ENCODE measurements at regions not wholly inside any gene's neighbourhood (a gene's known extent, or its start where the extent isn't known, plus 50 kb on each side); places are given as distances from the start of the nearest gene placed in this dataset.
"Not testable (repeated sequence)": the region's sequence is repeated elsewhere in the genome, so short reads cannot be mapped to it uniquely, and the experiment has no call there.

DNA sequence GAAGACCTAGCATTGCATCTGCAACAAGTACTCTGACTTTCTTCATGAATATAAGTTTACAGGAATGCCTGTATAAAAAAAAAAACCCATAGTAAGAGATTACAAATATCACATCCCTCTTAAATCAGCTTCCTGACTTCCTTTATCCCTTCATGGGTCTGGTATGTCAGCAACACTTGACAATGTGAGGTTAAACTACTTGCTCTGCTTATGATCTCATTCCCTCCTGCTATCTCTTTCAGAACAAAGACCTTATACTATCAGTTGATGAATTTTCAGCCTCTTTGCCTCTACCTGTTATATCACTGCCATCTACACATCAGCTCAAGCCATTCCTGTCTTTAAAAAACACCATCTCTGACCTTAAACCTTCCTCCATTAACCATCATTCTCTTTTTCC, 130.9 kb upstream of the SAMSN1 start:
- no peak for DNase-seq

- DNase-seq: peak; percentile 59
Measured at GRCh38 chr21:14675774-14676530, 129.8 kb upstream of the SAMSN1 start.

GRCh38 chr21:14673649-14674048, 127.5 kb upstream of the SAMSN1 start:
- DNase-seq: no peak

GRCh38 chr21:14672466-14672865, 126.4 kb upstream of the SAMSN1 start:
- no peak for DNase-seq

GRCh38 chr21:14670409-14670808, 124.3 kb upstream of the SAMSN1 start:
- DNase-seq: no peak

- not testable (repeated sequence) for DNase-seq
Measured at GRCh38 chr21:14669092-14669491, 123.0 kb upstream of the SAMSN1 start.

- DNase-seq: no peak
Measured at GRCh38 chr21:14657241-14658008, 111.3 kb upstream of the SAMSN1 start.

- DNase-seq: no peak
Measured at GRCh38 chr21:14646893-14647292, 100.8 kb upstream of the SAMSN1 start.

- no peak for DNase-seq
Measured at GRCh38 chr21:14645702-14646101, 99.6 kb upstream of the SAMSN1 start.

GRCh38 chr21:14632359-14632758, 86.2 kb upstream of the SAMSN1 start:
- no peak for DNase-seq

DNA sequence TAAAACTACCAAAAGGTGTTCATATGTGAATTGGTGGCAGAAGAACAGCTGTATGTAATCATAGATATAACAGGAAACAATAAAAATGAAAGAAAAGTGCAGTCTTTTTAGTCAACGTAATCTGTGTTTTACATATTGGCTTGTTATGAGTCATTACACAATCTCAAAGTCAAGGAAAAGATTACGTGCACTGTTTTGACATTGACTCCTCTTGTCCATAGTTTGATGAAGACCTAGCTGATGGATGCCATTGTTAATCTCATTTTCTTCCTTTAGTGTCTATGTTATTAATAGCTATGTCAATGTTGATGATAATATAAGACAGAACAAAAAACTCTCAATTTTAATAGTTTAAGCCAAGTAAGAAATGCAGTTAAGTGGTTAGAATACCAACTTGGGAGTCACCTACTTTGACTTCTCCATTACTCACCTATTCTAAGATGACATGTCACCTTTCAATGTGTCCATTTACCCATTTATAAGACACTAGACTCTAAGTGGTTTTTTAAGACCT, 84.5 kb upstream of the SAMSN1 start:
- no peak for DNase-seq

DNA sequence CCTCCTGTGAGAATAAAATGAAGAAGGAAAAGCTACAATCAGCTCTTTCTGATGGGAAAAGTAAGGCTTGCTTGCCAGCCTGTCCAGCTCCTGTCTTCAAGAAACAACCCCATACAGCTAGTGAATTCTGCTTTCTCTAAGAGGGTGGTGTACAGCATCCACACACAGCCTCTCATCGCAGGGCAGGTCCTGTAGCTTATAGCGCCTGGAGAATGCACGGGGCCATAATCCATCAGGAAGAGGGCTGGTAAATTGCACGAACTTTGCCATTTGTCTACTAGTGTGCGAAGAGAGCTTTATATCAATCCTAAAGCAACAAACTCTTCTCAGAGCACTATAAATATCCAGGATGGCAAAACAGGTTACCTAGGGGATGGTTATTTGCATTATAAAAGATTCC, 83.3 kb upstream of the SAMSN1 start:
- DNase-seq: no peak

DNA sequence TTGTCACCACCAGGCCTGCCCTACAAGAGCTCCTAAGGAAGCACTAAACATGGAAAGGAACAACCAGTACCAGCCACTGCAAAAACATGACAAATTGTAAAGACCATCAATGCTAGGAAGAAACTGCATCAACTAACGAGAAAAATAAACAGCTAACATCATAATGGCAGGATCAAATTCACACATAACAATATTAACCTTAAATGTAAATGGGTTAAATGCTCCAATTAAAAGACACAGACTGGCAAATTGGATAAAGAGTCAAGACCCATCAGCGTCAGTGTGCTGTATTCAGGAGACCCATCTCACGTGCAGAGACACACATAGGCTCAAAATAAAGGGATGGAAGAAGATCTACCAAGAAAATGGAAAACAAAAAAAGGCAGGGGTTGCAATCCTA, 77.0 kb upstream of the SAMSN1 start:
- not testable (repeated sequence) for DNase-seq

GRCh38 chr21:14620152-14620551, 74.0 kb upstream of the SAMSN1 start:
- DNase-seq: no peak

DNA sequence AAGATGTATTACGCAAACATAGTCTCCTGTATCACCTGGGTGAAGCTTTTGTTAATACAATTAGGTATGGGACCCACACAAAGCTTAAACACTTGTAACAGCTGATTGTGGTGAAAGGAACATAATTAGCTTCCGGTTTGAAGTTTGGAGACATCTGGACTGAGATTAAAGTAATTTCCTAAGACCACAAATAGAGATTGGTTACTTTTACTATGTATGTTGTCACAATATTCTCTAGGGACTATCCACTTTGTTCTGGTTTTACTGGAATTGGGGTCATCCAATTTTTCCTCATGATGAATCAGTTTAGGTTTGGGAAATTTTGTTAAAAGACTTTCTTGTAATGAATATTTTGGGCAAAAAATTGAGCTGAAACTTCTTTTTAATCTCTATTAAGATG, 71.8 kb upstream of the SAMSN1 start:
- no peak for DNase-seq

- no peak for DNase-seq
Measured at GRCh38 chr21:14617040-14617393, 70.9 kb upstream of the SAMSN1 start.

GRCh38 chr21:14616380-14617039, 70.4 kb upstream of the SAMSN1 start:
- no peak for DNase-seq

DNA sequence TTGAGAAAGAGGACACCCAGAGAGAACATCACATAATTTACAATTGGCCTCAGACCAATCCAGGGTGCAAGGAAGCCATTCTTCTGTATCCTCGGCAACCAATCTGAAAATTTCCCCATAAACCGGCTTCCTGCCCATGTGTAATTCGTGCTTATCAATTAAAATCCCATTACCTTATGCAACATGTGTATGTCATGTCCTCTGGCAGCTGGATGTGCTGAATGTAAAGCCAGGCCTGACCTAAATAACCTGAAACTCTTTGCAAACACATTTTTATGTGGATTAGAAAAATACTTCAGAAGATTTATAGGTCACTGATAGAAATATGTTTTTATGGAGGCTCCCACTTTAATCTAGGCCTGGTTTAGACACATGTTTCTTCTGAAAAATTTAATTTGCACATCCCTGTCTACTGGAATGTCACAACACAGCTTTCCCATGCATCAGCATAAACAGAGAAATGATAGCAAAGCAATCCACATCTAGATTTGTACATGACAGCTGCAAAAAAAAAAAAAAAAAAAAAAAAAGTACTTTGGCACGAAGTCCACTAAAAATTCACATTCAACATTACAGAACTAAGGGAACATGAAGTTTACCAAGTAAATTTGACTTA, 69.4 kb upstream of the SAMSN1 start:
- no peak for DNase-seq

- DNase-seq: no peak
Measured at GRCh38 chr21:14614287-14614686, 68.2 kb upstream of the SAMSN1 start.

DNA sequence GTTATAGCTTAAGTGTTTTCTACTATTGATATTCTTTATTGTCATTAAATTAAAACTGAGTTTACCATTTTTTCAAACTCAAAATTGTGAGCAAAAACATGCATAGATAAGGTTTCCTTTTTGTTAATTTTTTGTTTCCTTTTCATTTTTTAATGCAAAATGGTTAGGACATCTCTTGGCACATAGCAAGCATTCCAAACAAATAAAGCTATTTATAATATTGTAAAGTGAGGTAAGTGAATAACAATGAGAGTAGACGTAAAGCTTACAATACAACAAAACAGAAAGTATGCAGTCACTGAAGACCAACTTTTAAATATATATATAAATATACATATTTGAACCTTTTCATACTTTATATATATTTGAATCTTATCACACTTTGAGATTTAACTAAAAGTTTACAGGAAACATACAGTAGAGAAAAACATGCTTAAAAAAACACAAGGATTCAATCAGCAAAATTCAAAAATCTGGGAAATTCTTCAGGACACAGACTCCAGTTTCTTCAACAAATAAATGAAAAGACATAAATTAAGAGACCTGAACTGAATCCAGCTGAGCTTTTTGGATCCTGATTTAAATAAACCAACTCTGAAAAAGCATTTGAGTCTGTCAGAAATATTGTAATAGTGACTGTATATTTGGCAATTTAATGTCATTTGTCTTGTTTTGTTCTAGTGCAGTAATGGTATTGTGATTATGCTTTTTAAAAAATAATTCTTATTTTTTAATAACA, 67.5 kb upstream of the SAMSN1 start:
- no peak for DNase-seq

- DNase-seq: not testable (repeated sequence)
Measured at GRCh38 chr21:14610119-14610518, 64.0 kb upstream of the SAMSN1 start.

- no peak for DNase-seq
Measured at GRCh38 chr21:14609274-14609673, 63.2 kb upstream of the SAMSN1 start.

DNA sequence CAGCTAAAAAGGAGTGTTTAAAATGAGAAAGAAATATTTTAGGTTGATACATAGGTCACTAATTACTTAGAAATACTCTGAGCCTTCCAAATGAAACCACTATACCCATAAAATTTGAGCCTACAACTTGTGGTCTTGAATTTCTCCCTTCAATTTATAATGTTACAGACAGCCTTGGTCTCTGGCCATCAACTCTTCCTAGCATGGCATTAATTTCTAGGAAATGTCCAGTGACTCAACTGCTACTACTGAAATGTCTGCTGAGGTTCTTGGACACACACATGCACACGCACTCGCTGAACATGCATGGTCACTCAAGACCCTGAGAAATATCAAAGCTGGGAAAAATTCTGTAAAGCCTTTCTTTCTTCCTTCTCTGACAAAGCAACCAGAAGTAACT, 61.1 kb upstream of the SAMSN1 start:
- DNase-seq: no peak
